HEK293 (cell line): ENCODE measurements at regions not wholly inside any gene's neighbourhood (a gene's known extent, or its start where the extent isn't known, plus 50 kb on each side); places are given as distances from the start of the nearest gene placed in this dataset.

Source experiments
- KLF7 ChIP-seq: fragments of 450-650 bp; formaldehyde crosslinking; IDR thresholded peaks from 2 replicates; pipeline ENCODE4 v1.5.1; 2016; ENCODE audit warnings: missing biosample characterization, missing genetic modification characterization, borderline replicate concordance
- MEIS1 ChIP-seq: sonication (generic); formaldehyde crosslinking; IDR thresholded peaks from 2 replicates; pipeline ENCODE4 v1.8.1; 2022; ENCODE audit warnings: missing genetic modification reagents, mild to moderate bottlenecking, borderline replicate concordance
- REST ChIP-seq: fragments of 450-650 bp; formaldehyde crosslinking; IDR thresholded peaks from 2 replicates; pipeline ENCODE4 v1.5.1; 2016; ENCODE audit warnings: missing biosample characterization, missing genetic modification characterization
- ZNF121 ChIP-seq: fragments of 450-650 bp; formaldehyde crosslinking; IDR thresholded peaks from 2 replicates; pipeline ENCODE4 v1.5.1; 2016; ENCODE audit warnings: missing biosample characterization, missing genetic modification characterization
- ZNF140 ChIP-seq: fragments of 450-650 bp; formaldehyde crosslinking; IDR thresholded peaks from 2 replicates; pipeline ENCODE4 v1.5.1; 2016; ENCODE audit warnings: missing biosample characterization, missing genetic modification characterization
- ZNF202 ChIP-seq: fragments of 450-650 bp; formaldehyde crosslinking; IDR thresholded peaks from 2 replicates; pipeline ENCODE4 v1.5.1; 2016; ENCODE audit warnings: missing biosample characterization, missing genetic modification characterization, borderline replicate concordance
- ZNF23 ChIP-seq: fragments of 450-650 bp; formaldehyde crosslinking; IDR thresholded peaks from 2 replicates; pipeline ENCODE4 v1.5.1; 2016; ENCODE audit warnings: missing biosample characterization, missing genetic modification characterization, borderline replicate concordance
- ZNF274 ChIP-seq, 2 experiments: fragments of 200-500 bp in 1 of 2; fragments of 450-650 bp in 1 of 2; sonication (Bioruptor generic) in 1 of 2; formaldehyde crosslinking in 1 of 2; IDR thresholded peaks; 2 replicates each; pipeline versions ENCODE4 v1.5.1 to v1.6.1; 2014 to 2016; ENCODE audit warnings: borderline replicate concordance in 1 of 2, inconsistent platforms in 1 of 2, low read length in 1 of 2, missing biosample characterization in 1 of 2, missing genetic modification characterization in 1 of 2
- ZNF311 ChIP-seq: fragments of 450-650 bp; formaldehyde crosslinking; IDR thresholded peaks from 2 replicates; pipeline ENCODE4 v1.5.1; 2017; ENCODE audit warnings: missing biosample characterization, missing genetic modification characterization, borderline replicate concordance
- ZNF341 ChIP-seq: fragments of 450-650 bp; formaldehyde crosslinking; IDR thresholded peaks from 2 replicates; pipeline ENCODE4; 2016; ENCODE audit warnings: low read depth, missing biosample characterization, missing genetic modification characterization
- ZNF600 ChIP-seq: fragments of 450-650 bp; formaldehyde crosslinking; IDR thresholded peaks from 2 replicates; pipeline ENCODE4 v1.5.1; 2016; ENCODE audit warnings: missing biosample characterization, missing genetic modification characterization
- TF ChIP-seq, protein P1 (sequence below): fragments of 450-650 bp; formaldehyde crosslinking; IDR thresholded peaks from 2 replicates; pipeline ENCODE4 v1.5.1; 2016; ENCODE audit warnings: missing biosample characterization, missing genetic modification characterization
- TF ChIP-seq, protein P2 (sequence below): fragments of 450-650 bp; formaldehyde crosslinking; IDR thresholded peaks from 2 replicates; pipeline ENCODE4 v1.5.1; 2017; ENCODE audit warnings: missing biosample characterization, missing genetic modification characterization
- TF ChIP-seq, protein P3 (sequence below): fragments of 450-650 bp; formaldehyde crosslinking; IDR thresholded peaks from 2 replicates; pipeline ENCODE4 v1.5.1; 2016; ENCODE audit warnings: missing biosample characterization, missing genetic modification characterization

- TF ChIP-seq MEIS1 (CRISPR knock-in tag) (no peak), REST (tag by site-specific recombination) (no peak), ZNF341 (tag by site-specific recombination) (no peak), ZNF600 (tag by site-specific recombination) (no peak), ZNF311 (tag by site-specific recombination) (no peak), KLF7 (tag by site-specific recombination) (no peak), ZNF121 (tag by site-specific recombination) (no peak), ZNF23 (tag by site-specific recombination) (no peak), ZNF140 (tag by site-specific recombination) (no peak), ZNF202 (tag by site-specific recombination) (no peak), ZNF274 (IDR thresholded peaks at IDR 0.05; ENCODE audit: low read length) (no peak), ZNF274 (tag by site-specific recombination; IDR thresholded peaks at IDR 0.05; ENCODE audit: borderline replicate concordance) (no peak)
- TF ChIP-seq, protein P1, sequence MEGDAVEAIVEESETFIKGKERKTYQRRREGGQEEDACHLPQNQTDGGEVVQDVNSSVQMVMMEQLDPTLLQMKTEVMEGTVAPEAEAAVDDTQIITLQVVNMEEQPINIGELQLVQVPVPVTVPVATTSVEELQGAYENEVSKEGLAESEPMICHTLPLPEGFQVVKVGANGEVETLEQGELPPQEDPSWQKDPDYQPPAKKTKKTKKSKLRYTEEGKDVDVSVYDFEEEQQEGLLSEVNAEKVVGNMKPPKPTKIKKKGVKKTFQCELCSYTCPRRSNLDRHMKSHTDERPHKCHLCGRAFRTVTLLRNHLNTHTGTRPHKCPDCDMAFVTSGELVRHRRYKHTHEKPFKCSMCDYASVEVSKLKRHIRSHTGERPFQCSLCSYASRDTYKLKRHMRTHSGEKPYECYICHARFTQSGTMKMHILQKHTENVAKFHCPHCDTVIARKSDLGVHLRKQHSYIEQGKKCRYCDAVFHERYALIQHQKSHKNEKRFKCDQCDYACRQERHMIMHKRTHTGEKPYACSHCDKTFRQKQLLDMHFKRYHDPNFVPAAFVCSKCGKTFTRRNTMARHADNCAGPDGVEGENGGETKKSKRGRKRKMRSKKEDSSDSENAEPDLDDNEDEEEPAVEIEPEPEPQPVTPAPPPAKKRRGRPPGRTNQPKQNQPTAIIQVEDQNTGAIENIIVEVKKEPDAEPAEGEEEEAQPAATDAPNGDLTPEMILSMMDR (tag by site-specific recombination): no peak
- TF ChIP-seq, protein P2, sequence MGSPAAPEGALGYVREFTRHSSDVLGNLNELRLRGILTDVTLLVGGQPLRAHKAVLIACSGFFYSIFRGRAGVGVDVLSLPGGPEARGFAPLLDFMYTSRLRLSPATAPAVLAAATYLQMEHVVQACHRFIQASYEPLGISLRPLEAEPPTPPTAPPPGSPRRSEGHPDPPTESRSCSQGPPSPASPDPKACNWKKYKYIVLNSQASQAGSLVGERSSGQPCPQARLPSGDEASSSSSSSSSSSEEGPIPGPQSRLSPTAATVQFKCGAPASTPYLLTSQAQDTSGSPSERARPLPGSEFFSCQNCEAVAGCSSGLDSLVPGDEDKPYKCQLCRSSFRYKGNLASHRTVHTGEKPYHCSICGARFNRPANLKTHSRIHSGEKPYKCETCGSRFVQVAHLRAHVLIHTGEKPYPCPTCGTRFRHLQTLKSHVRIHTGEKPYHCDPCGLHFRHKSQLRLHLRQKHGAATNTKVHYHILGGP (tag by site-specific recombination): no peak
- TF ChIP-seq, protein P3, sequence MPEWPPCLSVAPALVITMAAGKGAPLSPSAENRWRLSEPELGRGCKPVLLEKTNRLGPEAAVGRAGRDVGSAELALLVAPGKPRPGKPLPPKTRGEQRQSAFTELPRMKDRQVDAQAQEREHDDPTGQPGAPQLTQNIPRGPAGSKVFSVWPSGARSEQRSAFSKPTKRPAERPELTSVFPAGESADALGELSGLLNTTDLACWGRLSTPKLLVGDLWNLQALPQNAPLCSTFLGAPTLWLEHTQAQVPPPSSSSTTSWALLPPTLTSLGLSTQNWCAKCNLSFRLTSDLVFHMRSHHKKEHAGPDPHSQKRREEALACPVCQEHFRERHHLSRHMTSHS (tag by site-specific recombination): no peak
These were observed 158.2 kb upstream of the ANKRD28 start for GRCh38 chr3:15955968-15956367.
